Muscle layer of colon (tissue), 2 donors: ENCODE measurements at regions not wholly inside any gene's neighbourhood (a gene's known extent, or its start where the extent isn't known, plus 50 kb on each side); places are given as distances from the start of the nearest gene placed in this dataset.
"Not testable (repeated sequence)": the region's sequence is repeated elsewhere in the genome, so short reads cannot be mapped to it uniquely, and the experiment has no call there.

ENCODE experiments used
- H3K27ac ChIP-seq: one replicate; pipeline ENCODE4 v1.7.0; 2013; ENCODE audit warnings: low read depth, mild to moderate bottlenecking, low read length, moderate library complexity
- H3K27me3 ChIP-seq, 2 donors: one replicate each; pipeline ENCODE4 v1.7.0; 2013; ENCODE audit warnings: low read length in 2 of 2, mild to moderate bottlenecking in 2 of 2; ENCODE audit not compliant: insufficient read depth in 2 of 2, control insufficient read depth in 1 of 2
- H3K36me3 ChIP-seq: one replicate; pipeline ENCODE4 v1.7.0; 2013; ENCODE audit warnings: mild to moderate bottlenecking, low read length; ENCODE audit not compliant: insufficient read depth
- H3K4me1 ChIP-seq: one replicate; pipeline ENCODE4 v1.7.0; 2013; ENCODE audit warnings: mild to moderate bottlenecking, low read length; ENCODE audit not compliant: insufficient read depth
- H3K4me3 ChIP-seq, 2 donors: one replicate each; pipeline ENCODE4 v1.7.0; 2013; ENCODE audit warnings: low read length in 2 of 2, low read depth in 1 of 2, mild to moderate bottlenecking in 1 of 2, moderate library complexity in 1 of 2
- H3K9ac ChIP-seq: one replicate; pipeline ENCODE4 v1.7.0; 2013; ENCODE audit warnings: low read length
- H3K9me3 ChIP-seq: one replicate; pipeline ENCODE4 v1.7.0; 2013; ENCODE audit warnings: mild to moderate bottlenecking, low read length
- donor health status: abdominal sarcoma.
- donor health status: Adenocarcinoma of cecum.

DNA sequence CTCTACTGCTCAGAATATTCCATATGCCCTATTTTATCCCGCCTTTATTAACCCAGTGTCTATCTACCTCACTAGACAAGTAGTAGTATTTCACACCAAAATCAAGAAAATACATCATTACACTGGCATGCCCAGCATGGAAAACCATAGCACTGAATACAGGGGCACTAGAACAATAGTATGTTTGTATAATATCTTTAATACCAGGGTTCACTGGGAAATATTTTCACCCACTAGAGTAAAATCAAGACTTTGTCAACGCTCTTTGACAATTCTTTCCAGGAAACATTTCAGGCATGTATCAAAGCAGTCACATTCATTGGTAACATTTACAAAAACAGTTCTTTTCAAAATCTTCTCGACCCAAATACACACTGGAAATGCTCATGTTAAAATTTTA, 119.3 kb upstream of the BEND6 start:
- H3K9me3 ChIP-seq = no peaks in the 10 kb centered on the region
- H3K36me3 ChIP-seq = no peaks in the 10 kb centered on the region
- H3K27ac ChIP-seq = no peak overlapping the region
- H3K9ac ChIP-seq = no peak overlapping the region
- H3K27me3 ChIP-seq = no peaks in the 10 kb centered on the region
- no peak overlapping the region for H3K4me3 ChIP-seq
- H3K4me1 ChIP-seq = peaks cover 22% of the 10 kb centered on the region

DNA sequence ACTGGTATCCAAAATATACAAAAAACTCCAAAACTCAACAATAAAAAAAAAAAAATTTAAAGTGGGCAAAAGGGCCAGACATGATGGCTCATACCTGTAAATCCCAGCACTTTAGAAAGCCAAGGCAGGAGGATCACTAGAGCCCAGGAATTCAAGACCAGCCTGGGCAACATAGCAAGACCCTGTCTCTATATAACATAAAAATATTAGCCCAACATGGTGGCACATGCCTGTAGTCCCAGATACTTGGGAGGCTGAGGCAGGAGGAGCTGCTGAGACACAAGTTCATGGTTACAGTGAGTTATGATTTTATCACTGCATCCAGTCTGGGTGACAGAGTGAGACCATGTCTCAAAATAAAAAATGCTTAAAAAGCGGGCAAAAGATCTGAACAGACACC, 121.0 kb upstream of the BEND6 start:
- Histone ChIP-seq H3K4me3 (no peak overlapping the region), H3K4me1 (peaks cover 17% of the 10 kb centered on the region), H3K9me3 (no peaks in the 10 kb centered on the region), H3K27me3 (no peaks in the 10 kb centered on the region), H3K9ac (no peak overlapping the region), H3K27ac (no peak overlapping the region), H3K36me3 (no peaks in the 10 kb centered on the region)

DNA sequence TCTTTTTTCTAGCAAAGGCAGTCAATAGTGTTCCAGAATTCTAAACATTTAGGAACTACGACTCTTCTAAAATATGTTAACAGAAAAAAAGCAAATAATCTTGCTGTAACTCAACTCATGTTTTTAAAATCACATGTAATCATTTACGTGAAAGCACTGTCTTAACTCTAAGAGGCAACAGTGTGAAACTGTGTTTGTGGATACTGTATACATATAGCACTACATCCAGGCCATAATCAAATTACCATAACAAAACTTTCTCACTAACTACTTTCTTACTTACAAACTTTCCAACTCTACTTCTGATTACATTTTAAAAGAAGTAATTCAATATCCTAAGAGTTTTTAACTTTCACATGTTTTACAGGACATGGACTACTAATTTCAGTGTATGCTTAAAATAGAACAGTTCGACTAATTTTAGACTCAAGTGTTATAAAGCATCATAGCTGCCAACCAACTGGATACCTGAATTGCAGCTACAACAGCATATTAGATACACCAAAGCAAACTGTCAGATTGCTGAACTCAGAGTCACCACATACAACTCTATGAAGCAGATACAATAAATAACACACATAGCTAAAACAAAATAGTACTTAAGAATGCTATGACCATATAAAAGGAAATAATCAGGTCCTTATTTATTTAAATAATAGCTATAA, 121.6 kb upstream of the BEND6 start:
- Histone ChIP-seq H3K27ac (no peak overlapping the region), H3K9me3 (no peaks in the 10 kb centered on the region), H3K9ac (no peak overlapping the region), H3K4me1 (peaks cover 20% of the 10 kb centered on the region), H3K36me3 (no peaks in the 10 kb centered on the region), H3K4me3 (no peak overlapping the region), H3K27me3 (no peaks in the 10 kb centered on the region)

DNA sequence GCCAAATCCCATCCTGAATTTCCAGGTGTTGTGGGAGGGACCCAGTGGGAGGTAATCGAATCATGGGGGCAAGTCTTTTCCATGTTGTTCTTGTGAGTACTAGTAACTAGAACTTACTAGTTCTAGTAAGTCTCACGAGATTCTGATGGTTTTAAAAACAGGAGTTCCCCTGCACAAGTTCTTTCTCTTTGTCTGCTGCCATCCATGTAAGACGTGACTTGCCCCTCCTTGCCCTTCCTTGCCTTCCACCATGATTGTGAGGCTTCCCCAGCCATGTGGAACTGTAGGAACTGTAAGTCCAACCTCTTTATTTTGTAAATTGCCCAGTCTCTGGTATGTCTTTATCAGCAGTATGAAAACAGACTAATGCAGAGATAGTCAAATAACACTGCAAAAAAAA, 122.7 kb upstream of the BEND6 start:
- no peak overlapping the region for H3K4me3 ChIP-seq
- H3K36me3 ChIP-seq = no peaks in the 10 kb centered on the region
- H3K27me3 ChIP-seq = no peaks in the 10 kb centered on the region
- H3K27ac ChIP-seq = no peak overlapping the region
- H3K9me3 ChIP-seq = no peaks in the 10 kb centered on the region
- H3K9ac ChIP-seq = no peak overlapping the region
- peaks cover 20% of the 10 kb centered on the region for H3K4me1 ChIP-seq

DNA sequence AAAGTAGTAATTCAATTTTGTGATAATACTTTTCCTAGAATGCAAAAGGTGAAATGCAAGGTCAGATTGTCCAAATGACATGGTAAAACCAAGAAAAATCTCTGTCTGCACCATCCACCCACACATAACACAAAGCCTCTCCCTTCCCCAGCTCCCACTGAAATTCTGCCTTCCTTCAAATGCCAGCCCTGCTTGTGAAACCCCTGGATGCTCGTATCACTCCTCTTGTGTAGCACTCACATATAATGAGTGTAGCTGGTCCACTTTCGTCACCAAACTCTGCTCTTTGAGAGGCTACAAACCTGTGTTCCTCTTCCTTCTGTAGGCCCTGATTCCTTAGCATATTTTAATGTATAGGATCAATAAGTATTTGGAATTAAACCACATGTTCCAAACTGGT, 123.6 kb upstream of the BEND6 start:
- H3K9ac ChIP-seq = no peak overlapping the region
- H3K27me3 ChIP-seq = no peaks in the 10 kb centered on the region
- no peak overlapping the region for H3K27ac ChIP-seq
- no peaks in the 10 kb centered on the region for H3K9me3 ChIP-seq
- no peaks in the 10 kb centered on the region for H3K36me3 ChIP-seq
- no peak overlapping the region for H3K4me3 ChIP-seq
- H3K4me1 ChIP-seq = peaks cover 20% of the 10 kb centered on the region

DNA sequence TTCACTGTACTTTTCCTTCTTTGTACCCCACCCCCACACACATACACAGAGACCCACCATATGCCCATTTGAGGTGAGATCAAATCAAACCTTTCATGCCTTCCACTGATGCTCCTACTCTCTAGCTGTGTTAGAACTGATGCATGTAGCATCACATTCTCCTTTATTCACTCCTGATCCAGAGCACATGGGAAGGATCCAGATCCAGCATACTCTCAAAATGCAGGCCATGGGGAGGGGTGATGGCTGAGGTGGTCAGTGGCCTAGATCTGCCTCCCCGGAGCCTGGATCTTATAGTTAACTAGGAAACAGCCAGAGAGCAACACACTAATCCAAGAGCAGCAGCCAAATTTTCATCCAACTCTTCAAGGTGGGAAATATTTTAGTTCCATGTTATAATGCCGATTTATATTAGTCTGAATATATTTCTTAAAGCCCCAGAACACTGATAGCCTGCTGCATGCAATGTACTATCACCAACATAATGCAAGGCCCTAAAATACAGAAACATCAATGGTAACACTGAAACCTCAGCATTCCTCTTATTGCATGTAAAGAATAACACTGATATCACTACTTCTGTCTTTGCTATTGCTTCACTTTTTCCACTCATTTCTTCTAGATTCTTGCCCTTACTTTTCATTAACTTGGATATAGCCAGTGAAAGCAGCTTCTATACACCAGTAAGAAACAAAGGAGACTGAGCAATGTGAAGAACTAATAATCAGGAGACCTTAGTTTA, 126.8 kb upstream of the BEND6 start:
- Histone ChIP-seq H3K9ac (no peak overlapping the region), H3K36me3 (no peaks in the 10 kb centered on the region), H3K27ac (no peak overlapping the region), H3K9me3 (no peaks in the 10 kb centered on the region), H3K4me3 (no peak overlapping the region), H3K27me3 (no peaks in the 10 kb centered on the region), H3K4me1 (peaks cover 15% of the 10 kb centered on the region)

DNA sequence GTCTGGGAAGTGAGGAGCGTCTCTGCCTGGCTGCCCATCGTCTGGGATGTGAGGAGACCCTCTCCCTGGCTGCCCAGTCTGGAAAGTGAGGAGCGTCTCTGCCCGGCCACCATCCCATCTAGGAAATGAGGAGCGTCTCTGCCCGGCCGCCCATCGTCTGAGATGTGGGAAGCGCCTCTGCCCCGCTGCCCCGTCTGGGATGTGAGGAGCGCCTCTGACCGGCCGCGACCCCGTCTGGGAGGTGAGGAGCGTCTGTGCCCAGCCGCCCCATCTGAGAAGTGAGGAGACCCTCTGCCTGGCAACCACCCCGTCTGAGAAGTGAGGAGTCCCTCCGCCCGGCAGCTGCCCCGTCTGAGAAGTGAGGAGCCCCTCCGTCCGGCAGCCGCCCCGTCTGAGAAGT, 130.5 kb upstream of the BEND6 start:
- H3K27ac ChIP-seq, H3K27me3 ChIP-seq, H3K9ac ChIP-seq, H3K4me3 ChIP-seq, H3K9me3 ChIP-seq, H3K36me3 ChIP-seq: not testable (repeated sequence)
- H3K4me1 ChIP-seq = peaks cover 22% of the 10 kb centered on the region

DNA sequence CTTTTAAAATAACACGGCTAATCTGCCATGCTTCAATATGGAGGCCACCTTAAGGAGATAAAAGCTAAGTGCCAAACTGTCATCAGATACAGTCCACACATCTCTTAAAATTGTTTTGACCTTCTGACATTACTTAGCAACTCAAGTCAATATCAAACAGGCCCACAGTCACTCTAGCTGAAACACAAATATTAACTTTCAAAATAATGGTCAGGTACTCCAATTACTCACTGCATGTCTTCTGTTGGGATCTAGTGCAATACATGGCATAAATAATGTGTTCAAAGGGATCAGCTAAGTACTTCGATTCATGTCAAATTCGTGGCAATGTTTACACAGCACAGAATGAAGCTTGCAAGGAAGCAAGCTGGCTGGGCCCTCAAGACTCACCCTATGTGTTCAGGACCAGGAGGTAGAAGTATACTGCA, 133.9 kb upstream of the BEND6 start:
- Histone ChIP-seq H3K27ac (no peak overlapping the region), H3K27me3 (no peaks in the 10 kb centered on the region), H3K4me3 (no peak overlapping the region), H3K9ac (no peak overlapping the region), H3K9me3 (no peaks in the 10 kb centered on the region), H3K4me1 (peaks cover 15% of the 10 kb centered on the region), H3K36me3 (no peaks in the 10 kb centered on the region)

DNA sequence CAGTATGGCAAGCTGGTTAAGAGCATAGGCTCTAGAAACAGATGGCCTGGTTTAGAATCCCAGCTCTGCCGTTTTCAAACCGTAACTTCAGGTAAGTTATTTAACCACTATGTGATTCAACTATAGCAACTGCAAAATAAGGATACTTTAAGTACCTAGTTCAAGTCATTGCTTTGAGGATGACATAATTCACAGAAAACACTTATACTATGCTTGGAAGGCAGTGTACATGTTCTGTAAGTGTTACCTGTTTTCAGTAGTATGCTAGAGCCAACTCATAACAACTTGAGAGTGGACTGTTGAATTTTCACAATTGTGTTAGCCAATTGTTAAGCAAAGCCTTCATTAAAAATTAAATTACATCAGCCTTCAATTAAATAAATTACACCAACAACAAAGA, 134.8 kb upstream of the BEND6 start:
- Histone ChIP-seq H3K9ac (no peak overlapping the region), H3K4me3 (no peak overlapping the region), H3K27ac (no peak overlapping the region), H3K4me1 (peaks cover 25% of the 10 kb centered on the region), H3K36me3 (no peaks in the 10 kb centered on the region), H3K27me3 (no peaks in the 10 kb centered on the region), H3K9me3 (no peaks in the 10 kb centered on the region)

DNA sequence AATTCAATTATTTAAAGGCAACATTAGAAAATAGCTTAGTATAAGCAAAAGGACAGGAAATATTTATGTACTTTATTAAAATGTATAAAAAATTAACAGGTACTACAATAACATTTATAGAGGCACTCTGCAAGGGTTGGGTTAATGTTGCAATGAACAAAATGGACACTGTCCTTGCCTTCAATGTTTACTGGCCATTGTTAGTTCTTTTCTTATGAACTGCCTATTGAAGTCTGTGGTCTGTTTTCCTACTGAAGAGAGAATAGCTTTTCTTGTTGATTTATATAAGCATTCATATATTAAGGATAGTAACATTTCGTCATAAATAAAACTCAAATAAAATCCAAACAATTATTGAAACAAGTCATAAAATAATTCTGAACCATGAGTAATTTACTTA, 135.3 kb upstream of the BEND6 start:
- Histone ChIP-seq H3K9ac (no peak overlapping the region), H3K27ac (no peak overlapping the region), H3K4me3 (no peak overlapping the region), H3K9me3 (no peaks in the 10 kb centered on the region), H3K27me3 (no peaks in the 10 kb centered on the region), H3K36me3 (no peaks in the 10 kb centered on the region), H3K4me1 (peaks cover 27% of the 10 kb centered on the region)

DNA sequence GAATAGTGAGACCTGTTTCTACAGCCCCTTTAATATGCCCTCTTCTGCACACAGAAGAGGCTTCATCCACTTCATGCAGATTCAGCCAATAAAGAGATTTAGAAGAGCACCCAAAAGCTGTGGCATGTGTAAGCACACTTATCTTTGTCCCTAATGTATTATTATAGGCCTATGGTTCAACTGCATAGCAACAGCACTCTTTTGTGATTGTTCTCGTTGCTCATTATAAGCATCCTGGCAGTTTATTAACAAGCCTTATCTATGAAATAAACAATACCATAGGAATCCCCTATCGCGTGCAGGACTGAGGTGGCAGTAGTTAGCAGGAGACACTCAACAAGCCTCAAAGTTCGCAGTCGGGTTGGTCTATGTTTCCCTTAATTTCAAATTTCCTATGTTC, 138.5 kb upstream of the BEND6 start:
- Histone ChIP-seq H3K9me3 (no peaks in the 10 kb centered on the region), H3K4me1 (peaks cover 27% of the 10 kb centered on the region), H3K9ac (no peak overlapping the region), H3K36me3 (no peaks in the 10 kb centered on the region), H3K27me3 (no peaks in the 10 kb centered on the region), H3K4me3 (no peak overlapping the region), H3K27ac (no peak overlapping the region)

DNA sequence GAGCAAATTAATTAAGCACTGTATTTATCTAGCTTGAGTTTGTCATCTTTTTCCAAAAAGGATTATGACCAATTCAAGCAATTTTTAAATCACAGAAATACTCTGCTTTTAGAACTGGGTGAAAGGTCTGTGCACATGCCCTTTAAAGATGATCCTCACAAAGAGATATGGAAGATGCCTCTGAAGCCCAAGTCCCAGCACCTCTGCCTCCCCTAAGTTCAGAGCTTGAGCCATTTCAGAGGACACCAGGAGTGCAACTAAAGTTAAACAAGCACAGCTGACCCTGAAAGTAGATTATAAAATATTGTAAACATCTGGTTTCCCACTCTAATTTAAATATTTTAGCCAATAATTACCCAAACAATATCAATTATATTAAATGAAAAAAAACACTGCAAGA, 139.5 kb upstream of the BEND6 start:
- no peaks in the 10 kb centered on the region for H3K9me3 ChIP-seq
- H3K4me1 ChIP-seq = peaks cover 25% of the 10 kb centered on the region
- H3K4me3 ChIP-seq = no peak overlapping the region
- H3K27ac ChIP-seq = no peak overlapping the region
- H3K36me3 ChIP-seq = no peaks in the 10 kb centered on the region
- H3K27me3 ChIP-seq = no peaks in the 10 kb centered on the region
- H3K9ac ChIP-seq = no peak overlapping the region
